ENCODE measurements at regions not wholly inside any gene's neighbourhood (a gene's known extent, or its start where the extent isn't known, plus 50 kb on each side); places are given as distances from the start of the nearest gene placed in this dataset.

DNA sequence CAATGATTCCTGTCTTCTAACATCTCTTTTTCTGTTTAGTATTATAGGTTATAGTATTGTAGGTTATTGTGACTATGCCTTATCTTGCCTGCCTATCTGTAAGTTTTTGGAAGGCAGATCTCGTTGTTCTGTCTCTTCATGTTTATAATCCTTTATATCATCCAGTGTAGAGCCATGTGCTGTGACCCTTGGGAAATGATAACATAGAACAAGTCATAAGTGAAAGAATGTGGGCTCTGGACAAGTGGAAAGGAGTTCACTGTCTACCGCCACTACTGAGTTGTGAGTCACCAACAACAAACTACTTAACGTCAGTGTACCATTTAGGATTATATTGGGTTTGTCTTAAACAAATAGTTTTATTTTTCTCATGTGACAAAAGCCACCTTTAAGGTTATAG, 139.3 kb downstream of the LYPLAL1 start:
- Histone ChIP-seq H3K4me1 (no peaks in the 10 kb centered on the region), H3K27ac (no peak overlapping the region), H3K36me3 (no peaks in the 10 kb centered on the region), H3K27me3 (no peaks in the 10 kb centered on the region), H3K9ac (ENCODE audit: low read depth in 2 of 2, low read length in 2 of 2) (no peak overlapping the region), H3K4me3 (no peak overlapping the region), H3K9me3 (no peaks in the 10 kb centered on the region)
- intact Hi-C loops (cut with DNase I), result no loop called here
- DNase-seq, result no peak
- TF ChIP-seq CTCF (IDR thresholded peaks at IDR 0.05), result no peak

GRCh38 chr1:219310181-219310728, 136.6 kb downstream of the LYPLAL1 start:
- Histone ChIP-seq H3K4me1 (no peaks in the 10 kb centered on the region), H3K9ac (ENCODE audit: low read depth in 2 of 2, low read length in 2 of 2) (no peak overlapping the region), H3K27ac (no peak overlapping the region), H3K4me3 (no peak overlapping the region), H3K9me3 (no peaks in the 10 kb centered on the region), H3K27me3 (no peaks in the 10 kb centered on the region), H3K36me3 (no peaks in the 10 kb centered on the region)
- no peak for DNase-seq
- no peak for TF ChIP-seq CTCF (IDR thresholded peaks at IDR 0.05)
- intact Hi-C loops (cut with DNase I), result no loop called here

DNA sequence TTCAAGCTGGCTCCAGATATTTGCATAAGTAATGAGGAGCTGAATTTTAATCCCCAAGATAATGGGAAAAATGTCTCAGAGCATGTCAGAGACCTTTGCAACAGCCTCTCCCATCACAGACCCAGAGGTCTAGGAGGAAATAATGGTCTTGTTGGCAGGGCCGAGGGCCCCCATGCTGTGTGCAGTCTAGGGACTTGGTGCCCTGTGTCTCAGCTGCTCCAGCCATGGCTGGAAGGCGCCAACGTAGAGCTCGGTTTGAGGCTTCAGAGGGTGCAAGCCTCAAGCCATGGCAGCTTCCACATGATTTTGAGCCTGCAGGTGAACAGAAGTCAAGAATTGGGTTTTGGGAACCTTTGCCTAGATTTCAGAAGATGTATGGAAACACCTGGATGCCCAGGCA, 134.7 kb downstream of the LYPLAL1 start:
- H3K9me3 ChIP-seq, result no peaks in the 10 kb centered on the region
- no peak for DNase-seq
- no peaks in the 10 kb centered on the region for H3K36me3 ChIP-seq
- no peaks in the 10 kb centered on the region for H3K27me3 ChIP-seq
- no peak overlapping the region for H3K4me3 ChIP-seq
- no peak overlapping the region for H3K9ac ChIP-seq (ENCODE audit: low read depth in 2 of 2, low read length in 2 of 2)
- no peaks in the 10 kb centered on the region for H3K4me1 ChIP-seq
- H3K27ac ChIP-seq, result no peak overlapping the region
- TF ChIP-seq CTCF (IDR thresholded peaks at IDR 0.05), result no peak
- intact Hi-C loops (cut with DNase I), result no loop called here

GRCh38 chr1:219304227-219305226, 130.8 kb downstream of the LYPLAL1 start:
- intact Hi-C loops (cut with DNase I), result no loop called here
- DNase-seq, result no peak
- no peaks in the 10 kb centered on the region for H3K36me3 ChIP-seq
- no peak for TF ChIP-seq CTCF (IDR thresholded peaks at IDR 0.05)
- H3K27me3 ChIP-seq, result no peaks in the 10 kb centered on the region
- no peaks in the 10 kb centered on the region for H3K9me3 ChIP-seq
- no peak overlapping the region for H3K9ac ChIP-seq (ENCODE audit: low read depth in 2 of 2, low read length in 2 of 2)
- no peaks in the 10 kb centered on the region for H3K4me1 ChIP-seq
- H3K4me3 ChIP-seq, result no peak overlapping the region
- no peak overlapping the region for H3K27ac ChIP-seq

DNA sequence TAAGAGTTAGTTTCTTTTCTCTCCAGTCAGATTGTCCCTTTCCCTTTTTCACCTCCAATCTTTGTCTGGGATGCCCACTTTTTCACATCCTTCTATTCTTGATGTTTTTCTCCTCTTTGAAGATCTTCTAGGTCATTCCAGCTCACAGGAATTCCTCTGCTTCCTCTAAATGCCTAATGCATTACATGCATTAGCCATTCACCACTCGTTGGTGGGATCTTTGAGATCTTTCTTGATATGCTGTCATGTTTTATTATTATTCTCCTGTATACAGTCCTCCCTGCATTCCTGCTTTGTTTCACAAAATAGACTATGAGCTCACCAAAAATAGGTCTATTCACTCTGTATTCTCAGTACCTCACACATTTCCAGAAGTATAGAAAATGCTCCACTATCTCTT, 129.0 kb downstream of the LYPLAL1 start:
- no peaks in the 10 kb centered on the region for H3K27me3 ChIP-seq
- intact Hi-C loops (cut with DNase I), result no loop called here
- no peak for DNase-seq
- H3K4me1 ChIP-seq, result no peaks in the 10 kb centered on the region
- no peaks in the 10 kb centered on the region for H3K36me3 ChIP-seq
- H3K9ac ChIP-seq (ENCODE audit: low read depth in 2 of 2, low read length in 2 of 2), result no peak overlapping the region
- H3K4me3 ChIP-seq, result no peak overlapping the region
- no peak for TF ChIP-seq CTCF (IDR thresholded peaks at IDR 0.05)
- no peaks in the 10 kb centered on the region for H3K9me3 ChIP-seq
- no peak overlapping the region for H3K27ac ChIP-seq

Data from colonic mucosa (tissue), 4 donors.